PC-3 (cell line): ENCODE measurements at regions not wholly inside any gene's neighbourhood (a gene's known extent, or its start where the extent isn't known, plus 50 kb on each side); places are given as distances from the start of the nearest gene placed in this dataset.

Experiments
- ATAC-seq: fragments of 200-7000 bp; cut with Tn5 transposase; 2 replicates; pipeline ENCODE4 v1.9.1; 2020; ENCODE audit warnings: mild to moderate bottlenecking, moderate library complexity
- BruUV-seq: library from RNA; stranded (reverse); fragments of 400-500 nt; replicated peaks from 2 replicates; lab custom pipeline; 2021; lab: Mats Ljungman, UMichigan
- CTCF ChIA-PET: fragments of 300-600 bp; sonication (Branson Sonifier 250); formaldehyde crosslinking; loops from one replicate; lab custom pipeline; 2022; ENCODE audit warnings: antibody characterized with exemption; lab: Charles Lee
- POLR2A ChIA-PET: fragments of 300-600 bp; sonication (Branson Sonifier 250); formaldehyde crosslinking; loops from one replicate; lab custom pipeline; 2022; ENCODE audit warnings: antibody characterized with exemption; ENCODE audit not compliant: unreplicated experiment; lab: Charles Lee
- DNase-seq: peaks from one replicate; pipeline ENCODE4 v3.0.0-alpha.2; 2015
- H2AFZ ChIP-seq: fragments of 300-600 bp; sonication (generic); 2 replicates; pipeline ENCODE4 v1.6.0; 2016; ENCODE audit warnings: antibody characterized with exemption, low read length
- H3F3A ChIP-seq: fragments of 300-600 bp; sonication (generic); one replicate; pipeline ENCODE4 v1.6.0; 2017; ENCODE audit warnings: antibody characterized with exemption, low read length, control low read depth, mild to moderate bottlenecking; ENCODE audit not compliant: unreplicated experiment
- H3K27ac ChIP-seq: fragments of 300-600 bp; sonication (generic); 2 replicates; pipeline ENCODE4 v1.5.1; 2016; ENCODE audit warnings: mild to moderate bottlenecking, low read length
- H3K27me3 ChIP-seq: fragments of 300-600 bp; sonication (generic); 2 replicates; pipeline ENCODE4 v1.6.1; 2016; ENCODE audit warnings: low read length, mixed read lengths
- H3K36me3 ChIP-seq: fragments of 300-600 bp; sonication (generic); 2 replicates; pipeline ENCODE4 v1.6.1; 2016; ENCODE audit warnings: low read depth, mixed run types, low read length, mixed read lengths
- H3K4me1 ChIP-seq: fragments of 300-600 bp; sonication (generic); 2 replicates; pipeline ENCODE4 v1.5.1; 2016; ENCODE audit warnings: low read length; ENCODE audit not compliant: insufficient read depth
- H3K4me2 ChIP-seq: fragments of 300-600 bp; sonication (generic); 2 replicates; pipeline ENCODE4 v1.6.0; 2016; ENCODE audit warnings: low read length
- H3K4me3 ChIP-seq: fragments of 300-600 bp; sonication (generic); 2 replicates; pipeline ENCODE4 v1.5.1; 2016; ENCODE audit warnings: mild to moderate bottlenecking, low read length, mixed read lengths
- H3K79me2 ChIP-seq: fragments of 300-600 bp; sonication (generic); 2 replicates; pipeline ENCODE4 v1.6.1; 2017; ENCODE audit warnings: low read length, mixed read lengths
- H3K9ac ChIP-seq: fragments of 300-600 bp; sonication (generic); 2 replicates; pipeline ENCODE4 v1.6.0; 2016; ENCODE audit warnings: mild to moderate bottlenecking, low read length
- H3K9me2 ChIP-seq: fragments of 300-600 bp; sonication (generic); replicated peaks from 2 replicates; pipeline ENCODE4 v1.6.1; 2016; ENCODE audit warnings: mixed run types, low read length, mixed read lengths
- H3K9me3 ChIP-seq: fragments of 300-600 bp; sonication (generic); 2 replicates; pipeline ENCODE4 v1.6.1; 2016; ENCODE audit warnings: low read length, mixed read lengths
- H4K20me1 ChIP-seq: fragments of 300-600 bp; sonication (generic); 2 replicates; pipeline ENCODE4 v1.6.1; 2016; ENCODE audit warnings: low read length, mixed read lengths
- CTCF ChIP-seq: fragments of 300-600 bp; sonication (generic); conservative IDR thresholded peaks from 2 replicates; pipeline ENCODE4 v1.5.1; 2017; ENCODE audit warnings: antibody characterized with exemption, low read depth, mild to moderate bottlenecking, low read length
- EZH2 ChIP-seq: fragments of 300-600 bp; sonication (generic); IDR thresholded peaks from one replicate; pipeline ENCODE4 v1.6.1; 2017; ENCODE audit warnings: antibody characterized with exemption, mild to moderate bottlenecking, low read length; ENCODE audit not compliant: unreplicated experiment
- EZH2phosphoT487 ChIP-seq: fragments of 300-600 bp; sonication (generic); IDR thresholded peaks from 2 replicates; pipeline ENCODE4 v1.6.1; 2018; ENCODE audit warnings: mild to moderate bottlenecking, antibody characterized with exemption, low read length, borderline replicate concordance
- intact Hi-C: fragments of 100-400 bp; cut with micrococcal nuclease; formaldehyde crosslinking; loops from 2 replicates; pipeline ENCODE4 v1.9.0; 2023

GRCh38 chr10:8245131-8245813 lies 190.8 kb downstream of the GATA3 start:
- Histone ChIP-seq H3K4me2 (no peak overlapping the region), H3K9me3 (no peaks in the 10 kb centered on the region), H3K36me3 (no peaks in the 10 kb centered on the region), H4K20me1 (no peaks in the 10 kb centered on the region), H3K4me3 (no peak overlapping the region), H3K9me2 (no peaks in the 10 kb centered on the region), H3K4me1 (no peaks in the 10 kb centered on the region), H3K27me3 (no peaks in the 10 kb centered on the region), H3K79me2 (no peaks in the 10 kb centered on the region), H3F3A (no peaks in the 10 kb centered on the region), H2AFZ (no peak overlapping the region), H3K27ac (no peak overlapping the region), H3K9ac (no peak overlapping the region)
- intact Hi-C loops: no loop called here
- POLR2A ChIA-PET: no interaction called here
- CTCF ChIA-PET: no interaction called here
- BruUV-seq: no TSS peak
- ATAC-seq (no peak), DNase-seq (no peak)
- TF ChIP-seq EZH2: no peak

GRCh38 chr10:8245814-8246142 lies 191.3 kb downstream of the GATA3 start:
- Histone ChIP-seq H3K27ac (no peak overlapping the region), H3K9me2 (no peaks in the 10 kb centered on the region), H3K4me1 (no peaks in the 10 kb centered on the region), H4K20me1 (no peaks in the 10 kb centered on the region), H3K36me3 (no peaks in the 10 kb centered on the region), H3K79me2 (no peaks in the 10 kb centered on the region), H3K9me3 (no peaks in the 10 kb centered on the region), H3K4me3 (no peak overlapping the region), H3K9ac (no peak overlapping the region), H3F3A (no peaks in the 10 kb centered on the region), H2AFZ (no peak overlapping the region), H3K27me3 (no peaks in the 10 kb centered on the region), H3K4me2 (no peak overlapping the region)
- DNase-seq (no peak), ATAC-seq (no peak)
- BruUV-seq: no TSS peak
- TF ChIP-seq EZH2 (no peak), CTCF (no peak), EZH2phosphoT487 (no peak)
- ChIA-PET POLR2A (no interaction called here), CTCF (no interaction called here)
- intact Hi-C loops: no loop called here

- DNase-seq: no peak
- intact Hi-C loops: no loop called here
- H3F3A ChIP-seq: no peaks in the 10 kb centered on the region
- H3K27me3 ChIP-seq: no peaks in the 10 kb centered on the region
- H3K9me2 ChIP-seq: no peaks in the 10 kb centered on the region
- no peak overlapping the region for H3K4me2 ChIP-seq
- H3K9ac ChIP-seq: no peak overlapping the region
- TF ChIP-seq CTCF (no peak), EZH2phosphoT487 (no peak), EZH2 (no peak)
- H3K79me2 ChIP-seq: no peaks in the 10 kb centered on the region
- no peak overlapping the region for H3K27ac ChIP-seq
- ATAC-seq: no peak
- POLR2A ChIA-PET: no interaction called here
- no peaks in the 10 kb centered on the region for H3K4me1 ChIP-seq
- H3K9me3 ChIP-seq: no peaks in the 10 kb centered on the region
- CTCF ChIA-PET: no interaction called here
- H2AFZ ChIP-seq: no peak overlapping the region
- no peak overlapping the region for H3K4me3 ChIP-seq
- no TSS peak for BruUV-seq
- H4K20me1 ChIP-seq: no peaks in the 10 kb centered on the region
- no peaks in the 10 kb centered on the region for H3K36me3 ChIP-seq
Measured at GRCh38 chr10:8246548-8246947, 192.1 kb downstream of the GATA3 start.
